H9 (cell line): ENCODE measurements at regions not wholly inside any gene's neighbourhood (a gene's known extent, or its start where the extent isn't known, plus 50 kb on each side); places are given as distances from the start of the nearest gene placed in this dataset.

ENCODE experiments used
- DNase-seq: peaks from one replicate; pipeline ENCODE4 v3.0.0-alpha.2; 2017
- H2AFZ ChIP-seq: one replicate; pipeline ENCODE4 v1.6.1; 2013; ENCODE audit warnings: mild to moderate bottlenecking, low read length, control low read depth, moderate library complexity
- H2AK5ac ChIP-seq: 2 replicates; pipeline ENCODE4 v1.6.1; 2013; ENCODE audit warnings: low read length, control low read depth, mixed read lengths; ENCODE audit not compliant: insufficient read length
- H2BK120ac ChIP-seq: one replicate; pipeline ENCODE4 v1.6.1; 2013; ENCODE audit warnings: low read depth, mild to moderate bottlenecking, low read length, control low read depth, inconsistent platforms; ENCODE audit not compliant: poor library complexity, severe bottlenecking
- H2BK12ac ChIP-seq: 2 replicates; pipeline ENCODE4 v1.6.1; 2013; ENCODE audit warnings: low read length, control low read depth, mixed read lengths, low read depth; ENCODE audit not compliant: insufficient read length
- H2BK15ac ChIP-seq: 2 replicates; pipeline ENCODE4 v1.6.1; 2013; ENCODE audit warnings: low read depth, low read length, control low read depth
- H2BK20ac ChIP-seq: one replicate; pipeline ENCODE4 v1.6.1; 2013; ENCODE audit warnings: low read depth, mild to moderate bottlenecking, low read length, control low read depth, inconsistent platforms; ENCODE audit not compliant: poor library complexity, severe bottlenecking
- H2BK5ac ChIP-seq: 2 replicates; pipeline ENCODE4 v1.6.1; 2013; ENCODE audit warnings: low read length, control low read depth, mixed read lengths; ENCODE audit not compliant: insufficient read length
- H3K14ac ChIP-seq: 2 replicates; pipeline ENCODE4 v1.6.1; 2013; ENCODE audit warnings: low read length, control low read depth; ENCODE audit not compliant: insufficient read depth
- H3K18ac ChIP-seq: 2 replicates; pipeline ENCODE4 v1.6.1; 2013; ENCODE audit warnings: low read depth, mild to moderate bottlenecking, mixed read lengths, low read length, control low read depth; ENCODE audit not compliant: insufficient read length
- H3K23ac ChIP-seq: 2 replicates; pipeline ENCODE4 v1.6.1; 2013; ENCODE audit warnings: low read length, control low read depth, mixed read lengths, low read depth; ENCODE audit not compliant: insufficient read length
- H3K23me2 ChIP-seq: 2 replicates; pipeline ENCODE4 v1.6.1; 2013; ENCODE audit warnings: low read depth, mild to moderate bottlenecking, mixed read lengths, low read length, control low read depth; ENCODE audit not compliant: insufficient read length, poor library complexity, severe bottlenecking
- H3K27ac ChIP-seq: 2 replicates; pipeline ENCODE4 v1.5.1; 2013; ENCODE audit warnings: low read length, control low read depth, mixed read lengths, low read depth; ENCODE audit not compliant: insufficient read length
- H3K27me3 ChIP-seq: 2 replicates; pipeline ENCODE4 v1.6.1; 2013; ENCODE audit warnings: low read length, control low read depth, inconsistent platforms; ENCODE audit not compliant: insufficient read depth
- H3K4ac ChIP-seq: 2 replicates; pipeline ENCODE4 v1.6.1; 2013; ENCODE audit warnings: low read depth, mild to moderate bottlenecking, control low read depth, inconsistent platforms, low read length, moderate library complexity
- H3K4me1 ChIP-seq: 2 replicates; pipeline ENCODE4 v1.6.1; 2013; ENCODE audit warnings: low read length, control low read depth, inconsistent platforms; ENCODE audit not compliant: insufficient read depth
- H3K4me2 ChIP-seq: 2 replicates; pipeline ENCODE4 v1.6.1; 2013; ENCODE audit warnings: low read length, control low read depth, mixed read lengths; ENCODE audit not compliant: insufficient read length, insufficient read depth
- H3K56ac ChIP-seq: 2 replicates; pipeline ENCODE4 v1.6.1; 2013; ENCODE audit warnings: low read depth, mild to moderate bottlenecking, mixed read lengths, low read length, control low read depth; ENCODE audit not compliant: insufficient read length
- H3K79me1 ChIP-seq: 2 replicates; pipeline ENCODE4 v1.6.1; 2013; ENCODE audit warnings: low read depth, mild to moderate bottlenecking, moderate library complexity, low read length, control low read depth, inconsistent platforms; ENCODE audit not compliant: insufficient read depth, poor library complexity, severe bottlenecking
- H3K79me2 ChIP-seq: 2 replicates; pipeline ENCODE4 v1.6.1; 2013; ENCODE audit warnings: low read length, control low read depth, inconsistent platforms; ENCODE audit not compliant: insufficient read depth
- H3K9ac ChIP-seq: 2 replicates; pipeline ENCODE4 v1.6.1; 2013; ENCODE audit warnings: low read length, control low read depth, mixed read lengths; ENCODE audit not compliant: insufficient read length; ENCODE audit errors: extremely low read depth
- H3K9me3 ChIP-seq: one replicate; pipeline ENCODE4 v1.6.1; 2013; ENCODE audit warnings: low read depth, low read length, inconsistent platforms; ENCODE audit not compliant: control insufficient read depth
- H3T11ph ChIP-seq: one replicate; pipeline ENCODE4 v1.6.1; 2013; ENCODE audit warnings: mild to moderate bottlenecking, low read length, control low read depth, inconsistent platforms
- H4K20me1 ChIP-seq: one replicate; pipeline ENCODE4 v1.6.1; 2013; ENCODE audit not compliant: control insufficient read depth, insufficient read length, insufficient read depth
- H4K5ac ChIP-seq: 2 replicates; pipeline ENCODE4 v1.6.1; 2013; ENCODE audit warnings: low read depth, mild to moderate bottlenecking, mixed read lengths, low read length, control low read depth; ENCODE audit not compliant: insufficient read length
- H4K8ac ChIP-seq: replicated peaks from 2 replicates; pipeline ENCODE4 v1.6.1; 2013; ENCODE audit warnings: low read length, control low read depth, mixed read lengths, low read depth; ENCODE audit not compliant: insufficient read length
- H4K91ac ChIP-seq: 2 replicates; pipeline ENCODE4 v1.6.1; 2013; ENCODE audit warnings: low read depth, mild to moderate bottlenecking, moderate library complexity, mixed read lengths, low read length, control low read depth; ENCODE audit not compliant: insufficient read length
- H3K27ac Mint-ChIP-seq, 3 experiments: 2 replicates in 2 of 3; 3 replicates in 1 of 3; pipeline ENCODE4 v1.8.0; 2020 to 2021; ENCODE audit warnings: mixed read lengths in 3 of 3, mild to moderate bottlenecking in 1 of 3, moderate library complexity in 1 of 3
- H3K27me3 Mint-ChIP-seq: 2 replicates; pipeline ENCODE4 v1.8.0; 2021; ENCODE audit warnings: low read depth, mild to moderate bottlenecking, moderate library complexity, mixed read lengths
- H3K36me3 Mint-ChIP-seq, 3 experiments: 2 replicates in 2 of 3; 3 replicates in 1 of 3; pipeline ENCODE4 v1.8.0; 2020 to 2021; ENCODE audit warnings: low read depth in 3 of 3, mixed read lengths in 3 of 3; ENCODE audit not compliant: insufficient read depth in 1 of 3
- H3K4me1 Mint-ChIP-seq, 2 experiments: 2 replicates each; pipeline ENCODE4 v1.8.0; 2020; ENCODE audit warnings: mixed read lengths in 2 of 2
- H3K4me3 Mint-ChIP-seq, 2 experiments: 2 replicates in 1 of 2; 3 replicates in 1 of 2; pipeline ENCODE4 v1.8.0; 2020 to 2021; ENCODE audit warnings: mild to moderate bottlenecking in 2 of 2, mixed read lengths in 2 of 2, moderate library complexity in 1 of 2
- H3K9me3 Mint-ChIP-seq, 2 experiments: 2 replicates in 1 of 2; 3 replicates in 1 of 2; pipeline ENCODE4 v1.8.0; 2020; ENCODE audit warnings: mild to moderate bottlenecking in 2 of 2, mixed read lengths in 2 of 2, moderate library complexity in 1 of 2
- CTCF ChIP-seq: fragments of 200-600 bp; sonication (generic); conservative IDR thresholded peaks from 3 replicates; pipeline ENCODE4 v1.8.0; 2021; ENCODE audit warnings: antibody characterized with exemption, mild to moderate bottlenecking
- WGBS: extraction: QIAGEN DNeasy Blood & Tissue Kit; methylation state at CpG from one replicate; pipeline ENCODE4 v1.1.7; 2013; ENCODE audit warnings: missing lambda C conversion rate, low lambda C conversion rate, mixed read lengths; ENCODE audit not compliant: insufficient read length; ENCODE audit errors: extremely low coverage; 5-methylcytosine and 5-hydroxymethylcytosine counted together

DNA sequence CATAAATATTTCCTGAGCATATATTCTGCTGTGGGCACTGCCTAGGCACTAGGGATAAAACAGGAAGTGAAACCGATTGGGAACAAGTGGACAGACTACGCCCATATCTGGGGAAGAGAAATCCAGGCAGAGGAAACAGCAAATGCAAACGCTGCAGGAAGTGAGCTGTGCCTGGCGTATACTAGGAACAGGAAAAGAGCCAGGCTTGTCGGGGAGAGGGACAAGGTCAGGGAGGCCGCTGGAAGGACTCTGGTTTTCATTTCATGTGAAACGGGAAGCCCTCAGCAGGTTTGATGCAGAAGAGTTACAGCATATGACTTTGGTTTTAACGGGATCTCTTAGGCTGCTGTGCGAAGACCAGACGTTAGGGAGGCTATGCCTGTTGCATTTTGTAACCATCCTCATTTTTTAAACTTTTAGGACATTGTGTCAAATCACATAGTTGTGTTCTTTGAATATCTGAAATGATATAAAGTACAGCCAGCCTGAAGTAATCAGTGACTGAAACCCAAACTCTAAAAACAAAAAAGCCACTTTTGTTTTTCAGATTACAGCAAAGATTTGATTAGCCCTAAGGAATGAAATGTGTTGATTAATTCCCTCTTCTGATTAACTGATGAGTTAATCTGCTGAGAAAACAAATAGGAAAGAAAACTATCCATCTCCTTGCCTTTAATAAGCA lies 110.2 kb upstream of the PIEZO2 start:
- no peak overlapping the region for H2BK120ac ChIP-seq
- no peak overlapping the region for H4K8ac ChIP-seq
- H3K4me2 ChIP-seq = no peak overlapping the region
- H2BK12ac ChIP-seq = no peak overlapping the region
- H2AFZ ChIP-seq = no peak overlapping the region
- Mint-ChIP-seq H3K27me3 (no peaks in the 10 kb centered on the region), H3K4me1 (peaks cover 22 to 33% of the 10 kb centered on the region in 2 experiments), H3K27ac (no peak overlapping the region), H3K36me3 (peaks cover 8 to 17% (median 12%) of the 10 kb centered on the region in 3 experiments; a peak in 6 of 7 replicates), H3K4me3 (no peak overlapping the region), H3K9me3 (peaks cover 14 to 18% of the 10 kb centered on the region in 2 experiments)
- DNase-seq = no peak
- no peaks in the 10 kb centered on the region for H4K20me1 ChIP-seq
- no peak overlapping the region for H3K56ac ChIP-seq
- H3K14ac ChIP-seq = no peak overlapping the region
- no peaks in the 10 kb centered on the region for H3K79me2 ChIP-seq
- no peaks in the 10 kb centered on the region for H3K27me3 ChIP-seq
- H3K4ac ChIP-seq = no peak overlapping the region
- no peak overlapping the region for H2BK15ac ChIP-seq
- no peak overlapping the region for H4K91ac ChIP-seq
- H2AK5ac ChIP-seq = no peak overlapping the region
- no peak for TF ChIP-seq CTCF
- H3K27ac ChIP-seq = no peak overlapping the region
- H3K9me3 ChIP-seq = no peaks in the 10 kb centered on the region
- H3T11ph ChIP-seq = no peak overlapping the region
- no peak overlapping the region for H3K18ac ChIP-seq
- H2BK5ac ChIP-seq = no peak overlapping the region
- no peak overlapping the region for H2BK20ac ChIP-seq
- no peaks in the 10 kb centered on the region for H3K4me1 ChIP-seq
- H3K23ac ChIP-seq = no peak overlapping the region
- no peaks in the 10 kb centered on the region for H3K79me1 ChIP-seq
- H3K23me2 ChIP-seq = no peaks in the 10 kb centered on the region
- no CpG with 5 or more reads among the region's 10 CpGs for WGBS
- H4K5ac ChIP-seq = no peak overlapping the region
- no peak overlapping the region for H3K9ac ChIP-seq
